Astrocyte (in vitro differentiated cells and primary cell): ENCODE measurements at regions not wholly inside any gene's neighbourhood (a gene's known extent, or its start where the extent isn't known, plus 50 kb on each side); places are given as distances from the start of the nearest gene placed in this dataset.

Experiments used
- DNase-seq: peaks from one replicate; pipeline ENCODE4 v3.0.0-alpha.2; 2010; ENCODE audit warnings: low read depth
- FAIRE-seq: peaks from 2 replicates; lab custom pipeline; 2011; peaks lifted over from hg19 to GRCh38; lab: Jason Lieb, UNC
- H2AFZ ChIP-seq: 2 replicates; pipeline ENCODE4 v1.6.0; 2012; ENCODE audit warnings: low read depth, low read length, inconsistent platforms
- H3K27ac ChIP-seq: 2 replicates; pipeline ENCODE4 v1.5.1; 2011; ENCODE audit warnings: low read depth, low read length, inconsistent platforms
- H3K27me3 ChIP-seq: 2 replicates; pipeline ENCODE4 v1.6.0; 2011; ENCODE audit warnings: low read length, inconsistent platforms; ENCODE audit not compliant: insufficient read depth
- H3K36me3 ChIP-seq: 2 replicates; pipeline ENCODE4 v1.5.1; 2011; ENCODE audit warnings: low read length, inconsistent platforms; ENCODE audit not compliant: insufficient read depth
- H3K4me1 ChIP-seq: 2 replicates; pipeline ENCODE4 v1.5.1; 2011; ENCODE audit warnings: low read length, inconsistent platforms; ENCODE audit not compliant: insufficient read depth
- H3K4me2 ChIP-seq: 2 replicates; pipeline ENCODE4 v1.6.0; 2012; ENCODE audit warnings: low read length, inconsistent platforms
- H3K4me3 ChIP-seq: 2 replicates; pipeline ENCODE4 v1.5.1; 2011; ENCODE audit warnings: low read depth, mild to moderate bottlenecking, low read length, inconsistent platforms; ENCODE audit not compliant: insufficient read depth
- H3K79me2 ChIP-seq: 2 replicates; pipeline ENCODE4 v1.6.0; 2012; ENCODE audit warnings: mild to moderate bottlenecking, low read length, inconsistent platforms; ENCODE audit not compliant: insufficient read depth
- H3K9ac ChIP-seq: 2 replicates; pipeline ENCODE4 v1.6.0; 2012; ENCODE audit warnings: mild to moderate bottlenecking, low read length, inconsistent platforms
- H3K9me3 ChIP-seq: 2 replicates; pipeline ENCODE4 v1.5.1; 2012; ENCODE audit warnings: low read depth, mild to moderate bottlenecking, low read length, inconsistent platforms; ENCODE audit not compliant: insufficient read depth
- H4K20me1 ChIP-seq: 2 replicates; pipeline ENCODE4 v1.6.0; 2012; ENCODE audit warnings: low read length, inconsistent platforms; ENCODE audit not compliant: insufficient read depth
- H3K27ac Mint-ChIP-seq: one replicate; pipeline ENCODE4 v1.8.0; 2021; ENCODE audit warnings: mild to moderate bottlenecking, mixed read lengths; ENCODE audit not compliant: unreplicated experiment
- H3K27me3 Mint-ChIP-seq: one replicate; pipeline ENCODE4 v1.8.0; 2021; ENCODE audit warnings: low read depth, mixed read lengths; ENCODE audit not compliant: unreplicated experiment
- H3K36me3 Mint-ChIP-seq: one replicate; pipeline ENCODE4 v1.8.0; 2021; ENCODE audit warnings: low read depth, mixed read lengths; ENCODE audit not compliant: unreplicated experiment
- H3K4me1 Mint-ChIP-seq: one replicate; pipeline ENCODE4 v1.8.0; 2021; ENCODE audit warnings: low read depth, mixed read lengths; ENCODE audit not compliant: unreplicated experiment
- H3K4me3 Mint-ChIP-seq: one replicate; pipeline ENCODE4 v1.8.0; 2021; ENCODE audit warnings: mild to moderate bottlenecking, moderate library complexity, mixed read lengths; ENCODE audit not compliant: unreplicated experiment
- H3K9me3 Mint-ChIP-seq: one replicate; pipeline ENCODE4 v1.8.0; 2021; ENCODE audit warnings: mild to moderate bottlenecking, mixed read lengths; ENCODE audit not compliant: unreplicated experiment
- EZH2 ChIP-seq: IDR thresholded peaks from 2 replicates; pipeline ENCODE4 v1.6.1; 2012; ENCODE audit warnings: mild to moderate bottlenecking, low read length, inconsistent platforms; ENCODE audit not compliant: insufficient read depth
- TF ChIP-seq, protein P1 (sequence below): IDR thresholded peaks from 2 replicates; pipeline ENCODE4 v1.5.1; 2011; ENCODE audit warnings: low read depth, mild to moderate bottlenecking, inconsistent platforms, low read length, moderate library complexity; ENCODE audit not compliant: insufficient read depth

DNA sequence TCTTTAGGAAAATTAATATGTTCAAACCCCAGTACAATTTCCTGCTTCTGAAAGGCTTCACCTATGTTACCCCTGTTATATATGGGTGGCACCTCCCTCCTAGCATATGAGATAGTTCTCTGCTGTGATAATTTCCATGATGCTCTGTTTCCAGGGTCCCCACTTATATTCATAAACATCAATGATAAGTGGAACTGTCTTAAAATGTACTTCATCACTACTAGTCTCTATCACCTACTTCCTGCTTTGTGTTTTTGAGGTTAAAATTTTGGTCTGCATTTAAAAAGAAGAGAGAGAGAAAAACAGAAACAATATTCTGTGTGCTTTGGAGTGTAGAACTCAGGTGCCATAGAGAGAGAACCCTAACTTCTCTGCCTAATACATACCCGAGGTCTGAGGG lies 234.7 kb downstream of the HTR1A start:
- no peaks in the 10 kb centered on the region for H3K27me3 ChIP-seq
- H2AFZ ChIP-seq: no peak overlapping the region
- H4K20me1 ChIP-seq: no peaks in the 10 kb centered on the region
- Mint-ChIP-seq H3K4me3 (no peak overlapping the region), H3K27ac (no peak overlapping the region), H3K9me3 (no peaks in the 10 kb centered on the region), H3K27me3 (peaks cover 2% of the 10 kb centered on the region), H3K36me3 (no peaks in the 10 kb centered on the region), H3K4me1 (no peaks in the 10 kb centered on the region)
- TF ChIP-seq EZH2: no peak
- TF ChIP-seq, protein P1, sequence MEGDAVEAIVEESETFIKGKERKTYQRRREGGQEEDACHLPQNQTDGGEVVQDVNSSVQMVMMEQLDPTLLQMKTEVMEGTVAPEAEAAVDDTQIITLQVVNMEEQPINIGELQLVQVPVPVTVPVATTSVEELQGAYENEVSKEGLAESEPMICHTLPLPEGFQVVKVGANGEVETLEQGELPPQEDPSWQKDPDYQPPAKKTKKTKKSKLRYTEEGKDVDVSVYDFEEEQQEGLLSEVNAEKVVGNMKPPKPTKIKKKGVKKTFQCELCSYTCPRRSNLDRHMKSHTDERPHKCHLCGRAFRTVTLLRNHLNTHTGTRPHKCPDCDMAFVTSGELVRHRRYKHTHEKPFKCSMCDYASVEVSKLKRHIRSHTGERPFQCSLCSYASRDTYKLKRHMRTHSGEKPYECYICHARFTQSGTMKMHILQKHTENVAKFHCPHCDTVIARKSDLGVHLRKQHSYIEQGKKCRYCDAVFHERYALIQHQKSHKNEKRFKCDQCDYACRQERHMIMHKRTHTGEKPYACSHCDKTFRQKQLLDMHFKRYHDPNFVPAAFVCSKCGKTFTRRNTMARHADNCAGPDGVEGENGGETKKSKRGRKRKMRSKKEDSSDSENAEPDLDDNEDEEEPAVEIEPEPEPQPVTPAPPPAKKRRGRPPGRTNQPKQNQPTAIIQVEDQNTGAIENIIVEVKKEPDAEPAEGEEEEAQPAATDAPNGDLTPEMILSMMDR: no peak
- no peak for FAIRE-seq
- no peak overlapping the region for H3K4me3 ChIP-seq
- no peaks in the 10 kb centered on the region for H3K79me2 ChIP-seq
- H3K9ac ChIP-seq: no peak overlapping the region
- H3K27ac ChIP-seq: no peak overlapping the region
- no peaks in the 10 kb centered on the region for H3K9me3 ChIP-seq
- no peak for DNase-seq
- no peaks in the 10 kb centered on the region for H3K4me1 ChIP-seq
- no peaks in the 10 kb centered on the region for H3K36me3 ChIP-seq
- H3K4me2 ChIP-seq: no peak overlapping the region

DNA sequence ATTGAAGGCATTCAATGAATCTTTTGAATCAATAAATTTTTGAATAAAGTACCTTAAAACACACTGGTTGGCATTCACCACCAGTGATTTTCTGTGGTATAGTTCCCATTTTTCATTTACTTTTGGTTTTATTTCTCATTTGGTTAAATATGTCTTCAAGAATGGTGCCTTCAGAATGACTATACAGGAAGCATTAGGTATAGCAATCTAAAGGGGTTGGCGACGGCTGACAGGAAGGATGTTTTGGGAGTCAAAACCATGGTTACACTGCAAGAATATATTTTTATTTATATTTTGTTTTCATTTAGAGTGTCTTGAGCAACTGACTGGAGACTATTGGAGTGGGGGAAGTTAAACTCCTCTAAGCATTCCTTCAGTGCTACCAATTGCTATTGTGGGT lies 235.7 kb downstream of the HTR1A start:
- H2AFZ ChIP-seq: no peak overlapping the region
- H3K4me3 Mint-ChIP-seq: no peak overlapping the region
- no peaks in the 10 kb centered on the region for H4K20me1 ChIP-seq
- peaks cover 2% of the 10 kb centered on the region for H3K27me3 Mint-ChIP-seq
- DNase-seq (no peak), FAIRE-seq (no peak)
- no peaks in the 10 kb centered on the region for H3K36me3 Mint-ChIP-seq
- TF ChIP-seq, protein P1: no peak
- TF ChIP-seq EZH2: no peak
- H3K4me1 ChIP-seq: no peaks in the 10 kb centered on the region
- H3K27ac Mint-ChIP-seq: no peak overlapping the region
- H3K27ac ChIP-seq: no peak overlapping the region
- H3K27me3 ChIP-seq: no peaks in the 10 kb centered on the region
- no peak overlapping the region for H3K4me2 ChIP-seq
- H3K4me1 Mint-ChIP-seq: no peaks in the 10 kb centered on the region
- no peaks in the 10 kb centered on the region for H3K79me2 ChIP-seq
- H3K9me3 Mint-ChIP-seq: no peaks in the 10 kb centered on the region
- no peak overlapping the region for H3K9ac ChIP-seq
- H3K9me3 ChIP-seq: no peaks in the 10 kb centered on the region
- H3K4me3 ChIP-seq: no peak overlapping the region
- no peaks in the 10 kb centered on the region for H3K36me3 ChIP-seq

DNA sequence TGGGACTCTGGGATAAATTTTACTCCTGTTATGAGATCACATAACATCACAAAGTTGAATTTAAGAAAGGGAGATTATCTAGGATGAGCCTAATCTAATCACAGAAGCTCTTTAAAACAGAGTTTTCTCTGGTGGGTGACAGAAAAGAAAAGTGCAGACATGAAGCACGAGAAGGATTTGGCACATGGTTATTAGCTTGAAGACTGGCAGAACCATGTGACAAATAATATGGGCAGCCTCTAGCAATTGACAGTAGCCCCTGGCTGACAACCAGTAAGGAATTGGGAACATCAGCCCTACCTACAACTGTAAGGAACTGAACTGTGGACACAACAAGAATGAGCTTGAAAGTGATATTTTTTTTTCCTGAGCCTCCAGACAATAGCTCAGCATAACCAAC lies 243.1 kb downstream of the HTR1A start:
- TF ChIP-seq, protein P1: no peak
- no peak for TF ChIP-seq EZH2
- Histone ChIP-seq H4K20me1 (no peaks in the 10 kb centered on the region), H3K4me2 (no peak overlapping the region), H3K27me3 (no peaks in the 10 kb centered on the region), H3K4me3 (no peak overlapping the region), H3K36me3 (no peaks in the 10 kb centered on the region), H2AFZ (no peak overlapping the region), H3K4me1 (no peaks in the 10 kb centered on the region), H3K9ac (no peak overlapping the region), H3K79me2 (no peaks in the 10 kb centered on the region), H3K27ac (no peak overlapping the region), H3K9me3 (no peaks in the 10 kb centered on the region)
- DNase-seq (no peak), FAIRE-seq (no peak)
- H3K9me3 Mint-ChIP-seq: no peaks in the 10 kb centered on the region
- no peak overlapping the region for H3K4me3 Mint-ChIP-seq
- no peak overlapping the region for H3K27ac Mint-ChIP-seq
- no peaks in the 10 kb centered on the region for H3K36me3 Mint-ChIP-seq
- H3K27me3 Mint-ChIP-seq: no peaks in the 10 kb centered on the region
- H3K4me1 Mint-ChIP-seq: no peaks in the 10 kb centered on the region
